Keratinocyte (primary cell): ENCODE measurements at regions not wholly inside any gene's neighbourhood (a gene's known extent, or its start where the extent isn't known, plus 50 kb on each side); places are given as distances from the start of the nearest gene placed in this dataset.

ENCODE experiments used
- DNase-seq: peaks from one replicate; pipeline ENCODE4 v3.0.0-alpha.2; 2011; ENCODE audit warnings: low read depth, missing footprints, low spot score
- FAIRE-seq: peaks from 2 replicates; lab custom pipeline; 2011; peaks lifted over from hg19 to GRCh38; lab: Jason Lieb, UNC
- H2AFZ ChIP-seq: 2 replicates; pipeline ENCODE4 v1.6.0; 2012; ENCODE audit warnings: low read length, control low read depth, inconsistent platforms; ENCODE audit not compliant: control insufficient read depth
- H3K27ac ChIP-seq: 2 replicates; pipeline ENCODE4 v1.5.1; 2011; ENCODE audit warnings: low read length; ENCODE audit not compliant: control insufficient read depth, insufficient read depth
- H3K27me3 ChIP-seq: 3 replicates; pipeline ENCODE4 v1.6.0; 2011; ENCODE audit warnings: low read length; ENCODE audit not compliant: control insufficient read depth, insufficient read depth; ENCODE audit errors: extremely low read depth
- H3K36me3 ChIP-seq, 2 experiments: 2 replicates in 1 of 2; 3 replicates in 1 of 2; pipeline ENCODE4 v1.5.1; 2011; ENCODE audit warnings: low read length in 2 of 2, mild to moderate bottlenecking in 1 of 2; ENCODE audit not compliant: control insufficient read depth in 2 of 2, insufficient read depth in 2 of 2; ENCODE audit errors: extremely low read depth in 1 of 2
- H3K4me1 ChIP-seq: 3 replicates; pipeline ENCODE4 v1.5.1; 2011; ENCODE audit warnings: low read length; ENCODE audit not compliant: control insufficient read depth, insufficient read depth; ENCODE audit errors: extremely low read depth
- H3K4me2 ChIP-seq: 3 replicates; pipeline ENCODE4 v1.6.0; 2011; ENCODE audit warnings: low read depth, low read length; ENCODE audit not compliant: control insufficient read depth, insufficient read depth; ENCODE audit errors: extremely low read depth
- H3K4me3 ChIP-seq, 3 experiments: fragments of 200-600 bp in 1 of 3; sonication (generic) in 1 of 3; 2 replicates in 2 of 3; 3 replicates in 1 of 3; pipeline ENCODE4 v1.5.1; 2011 to 2016; ENCODE audit warnings: low read length in 3 of 3, mild to moderate bottlenecking in 3 of 3, control low read depth in 2 of 3, inconsistent platforms in 1 of 3, low read depth in 1 of 3, mixed read lengths in 1 of 3, mixed run types in 1 of 3, moderate library complexity in 1 of 3; ENCODE audit not compliant: control insufficient read depth in 2 of 3, insufficient read depth in 2 of 3; ENCODE audit errors: extremely low read depth in 1 of 3
- H3K79me2 ChIP-seq: 2 replicates; pipeline ENCODE4 v1.6.0; 2012; ENCODE audit warnings: low read length; ENCODE audit not compliant: control insufficient read depth, insufficient read depth
- H3K9ac ChIP-seq: 3 replicates; pipeline ENCODE4 v1.6.0; 2011; ENCODE audit warnings: low read length; ENCODE audit not compliant: control insufficient read depth, insufficient read depth; ENCODE audit errors: extremely low read depth
- H3K9me1 ChIP-seq: 3 replicates; pipeline ENCODE4 v1.6.0; 2011; ENCODE audit warnings: low read length; ENCODE audit not compliant: control insufficient read depth, insufficient read depth; ENCODE audit errors: extremely low read depth
- H3K9me3 ChIP-seq: 2 replicates; pipeline ENCODE4 v1.5.1; 2012; ENCODE audit warnings: low read depth, low read length; ENCODE audit not compliant: control insufficient read depth
- H4K20me1 ChIP-seq: 3 replicates; pipeline ENCODE4 v1.6.0; 2011; ENCODE audit warnings: low read length; ENCODE audit not compliant: control insufficient read depth, insufficient read depth; ENCODE audit errors: extremely low read depth
- EZH2 ChIP-seq: IDR thresholded peaks from one replicate; pipeline ENCODE4 v1.6.1; 2012; ENCODE audit warnings: inconsistent platforms, mild to moderate bottlenecking, low read length, moderate library complexity
- dilution Hi-C: fragments of 300-500 bp; cut with MboI; formaldehyde crosslinking; loops from one replicate; pipeline ENCODE4 v1.7.0; 2020; ENCODE audit warnings: low sequenced_read_pairs; ENCODE audit not compliant: extremely low pct_ligation_motif_present
- TF ChIP-seq, protein P1 (sequence below), 3 experiments: IDR thresholded peaks in 1 of 3; conservative IDR thresholded peaks in 1 of 3; optimal IDR thresholded peaks in 1 of 3; 2 replicates in 2 of 3; 3 replicates in 1 of 3; pipeline versions ENCODE3 to v1.5.1; 2011; ENCODE audit warnings: low read length in 3 of 3, mild to moderate bottlenecking in 3 of 3, moderate library complexity in 2 of 3, control low read depth in 1 of 3, inconsistent platforms in 1 of 3; ENCODE audit not compliant: insufficient read depth in 2 of 3; ENCODE audit errors: extremely low read depth in 1 of 3

- H3K36me3 ChIP-seq: no peaks in the 10 kb centered on the region
- no peak overlapping the region for H3K27ac ChIP-seq
- H2AFZ ChIP-seq: no peak overlapping the region
- no peaks in the 10 kb centered on the region for H3K27me3 ChIP-seq
- peaks cover 2% of the 10 kb centered on the region for H3K4me1 ChIP-seq
- no peak for TF ChIP-seq EZH2
- TF ChIP-seq, protein P1, sequence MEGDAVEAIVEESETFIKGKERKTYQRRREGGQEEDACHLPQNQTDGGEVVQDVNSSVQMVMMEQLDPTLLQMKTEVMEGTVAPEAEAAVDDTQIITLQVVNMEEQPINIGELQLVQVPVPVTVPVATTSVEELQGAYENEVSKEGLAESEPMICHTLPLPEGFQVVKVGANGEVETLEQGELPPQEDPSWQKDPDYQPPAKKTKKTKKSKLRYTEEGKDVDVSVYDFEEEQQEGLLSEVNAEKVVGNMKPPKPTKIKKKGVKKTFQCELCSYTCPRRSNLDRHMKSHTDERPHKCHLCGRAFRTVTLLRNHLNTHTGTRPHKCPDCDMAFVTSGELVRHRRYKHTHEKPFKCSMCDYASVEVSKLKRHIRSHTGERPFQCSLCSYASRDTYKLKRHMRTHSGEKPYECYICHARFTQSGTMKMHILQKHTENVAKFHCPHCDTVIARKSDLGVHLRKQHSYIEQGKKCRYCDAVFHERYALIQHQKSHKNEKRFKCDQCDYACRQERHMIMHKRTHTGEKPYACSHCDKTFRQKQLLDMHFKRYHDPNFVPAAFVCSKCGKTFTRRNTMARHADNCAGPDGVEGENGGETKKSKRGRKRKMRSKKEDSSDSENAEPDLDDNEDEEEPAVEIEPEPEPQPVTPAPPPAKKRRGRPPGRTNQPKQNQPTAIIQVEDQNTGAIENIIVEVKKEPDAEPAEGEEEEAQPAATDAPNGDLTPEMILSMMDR (optimal IDR thresholded peaks at IDR 0.05 in 1 of 3, IDR thresholded peaks at IDR 0.05 in 1 of 3, conservative IDR thresholded peaks at IDR 0.05 in 1 of 3; ENCODE audit: extremely low read depth in 1 of 3, insufficient read depth in 2 of 3, low read length in 3 of 3): no peak
- no peak overlapping the region for H3K4me2 ChIP-seq
- FAIRE-seq (no peak), DNase-seq (no peak)
- no peak overlapping the region for H3K4me3 ChIP-seq
- no peaks in the 10 kb centered on the region for H3K9me1 ChIP-seq
- no peaks in the 10 kb centered on the region for H3K9me3 ChIP-seq
- H3K9ac ChIP-seq: no peak overlapping the region
- dilution Hi-C loops: no loop called here
- H4K20me1 ChIP-seq: no peaks in the 10 kb centered on the region
- H3K79me2 ChIP-seq: no peaks in the 10 kb centered on the region
Measured at GRCh38 chr2:144630459-144631215, 110.7 kb upstream of the ZEB2 start.

DNA sequence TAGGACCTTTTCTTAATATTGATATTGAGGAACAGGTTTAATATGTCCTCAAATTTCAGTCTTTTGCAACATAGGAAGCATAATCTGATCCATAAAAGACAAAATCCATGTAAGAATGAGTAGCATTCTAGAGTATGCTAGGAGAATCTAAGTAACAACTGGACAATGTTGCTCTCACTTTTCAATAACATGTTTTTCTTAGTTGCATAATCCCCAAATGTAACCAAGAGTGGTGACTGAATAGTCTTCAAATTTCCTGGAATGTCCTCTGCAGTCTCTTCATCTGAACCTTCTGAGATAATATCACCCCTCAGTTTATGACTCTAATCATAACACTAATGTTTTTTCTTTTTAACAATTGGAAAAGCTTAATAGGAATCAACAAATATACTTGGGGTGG is 110.0 kb upstream of the ZEB2 start:
- DNase-seq (no peak), FAIRE-seq (no peak)
- Histone ChIP-seq H3K9ac (no peak overlapping the region), H3K27me3 (no peaks in the 10 kb centered on the region), H4K20me1 (no peaks in the 10 kb centered on the region), H3K9me3 (no peaks in the 10 kb centered on the region), H3K36me3 (no peaks in the 10 kb centered on the region), H3K27ac (no peak overlapping the region), H2AFZ (no peak overlapping the region), H3K4me3 (no peak overlapping the region), H3K4me2 (no peak overlapping the region), H3K4me1 (peaks cover 9% of the 10 kb centered on the region), H3K9me1 (no peaks in the 10 kb centered on the region), H3K79me2 (no peaks in the 10 kb centered on the region)
- dilution Hi-C loops: no loop called here
- TF ChIP-seq, protein P1 (optimal IDR thresholded peaks at IDR 0.05 in 1 of 3, IDR thresholded peaks at IDR 0.05 in 1 of 3, conservative IDR thresholded peaks at IDR 0.05 in 1 of 3; ENCODE audit: extremely low read depth in 1 of 3, insufficient read depth in 2 of 3, low read length in 3 of 3): no peak
- TF ChIP-seq EZH2: no peak
